Lung (tissue), 11 donors: ENCODE measurements at regions not wholly inside any gene's neighbourhood (a gene's known extent, or its start where the extent isn't known, plus 50 kb on each side); places are given as distances from the start of the nearest gene placed in this dataset.
"Not testable (repeated sequence)": the region's sequence is repeated elsewhere in the genome, so short reads cannot be mapped to it uniquely, and the experiment has no call there.

ENCODE experiments used
- ATAC-seq: fragments of 200-7000 bp; cut with Tn5 transposase; one replicate; pipeline ENCODE4 v1.9.1; 2020; ENCODE audit warnings: moderate number of reproducible peaks; ENCODE audit not compliant: insufficient read depth, low FRiP score
- DNase-seq, 3 donors: peaks; one replicate each; pipeline ENCODE4 v3.0.0-alpha.2; 2013 to 2017
- H3K27ac ChIP-seq, 2 donors: one replicate each; pipeline ENCODE4 v1.5.1; 2013; ENCODE audit warnings: mild to moderate bottlenecking in 2 of 2, moderate library complexity in 2 of 2, control low read depth in 1 of 2, inconsistent platforms in 1 of 2, low read depth in 1 of 2, low read length in 1 of 2
- H3K27me3 ChIP-seq, 3 donors: one replicate each; pipeline ENCODE4 v1.5.1; 2013; ENCODE audit warnings: low read length in 2 of 3; ENCODE audit not compliant: control insufficient read depth in 3 of 3, insufficient read depth in 3 of 3
- H3K36me3 ChIP-seq, 4 donors: one replicate each; pipeline ENCODE4 v1.5.1; 2013; ENCODE audit warnings: low read length in 4 of 4, mild to moderate bottlenecking in 1 of 4, moderate library complexity in 1 of 4; ENCODE audit not compliant: control insufficient read depth in 4 of 4, insufficient read depth in 4 of 4
- H3K4me1 ChIP-seq, 5 donors: one replicate each; pipeline ENCODE4 v1.5.1; 2013; ENCODE audit warnings: low read length in 5 of 5, mild to moderate bottlenecking in 2 of 5, moderate library complexity in 1 of 5; ENCODE audit not compliant: control insufficient read depth in 5 of 5, insufficient read depth in 5 of 5
- H3K4me3 ChIP-seq: one replicate; pipeline ENCODE4 v1.5.1; 2013; ENCODE audit warnings: mild to moderate bottlenecking, control low read depth, moderate library complexity
- H3K9ac ChIP-seq, 2 donors: one replicate each; pipeline ENCODE4 v1.5.1; 2013; ENCODE audit warnings: low read length in 2 of 2, control low read depth in 1 of 2; ENCODE audit not compliant: insufficient read depth in 1 of 2
- H3K9me3 ChIP-seq, 4 donors: one replicate each; pipeline ENCODE4 v1.5.1; 2013; ENCODE audit warnings: low read length in 3 of 4, mild to moderate bottlenecking in 1 of 4, moderate library complexity in 1 of 4; ENCODE audit not compliant: control insufficient read depth in 4 of 4, insufficient read depth in 3 of 4
- WGBS, 2 donors: extraction: QIAGEN DNeasy Blood & Tissue Kit; methylation state at CpG; one replicate each; pipeline ENCODE4 v1.1.7; 2013; 5-methylcytosine and 5-hydroxymethylcytosine counted together
- TF ChIP-seq, protein P1 (sequence below): IDR thresholded peaks from 2 replicates; pipeline ENCODE4 v1.5.1; 2012; ENCODE audit warnings: mild to moderate bottlenecking; ENCODE audit errors: control extremely low read depth, extremely low read depth
- donor health status: control.
- donor health status: control.
- donor health status: Bipolar disorder and iron deficiency.
- donor health status: healthy.
- donor health status: DM: yes; HTN: yes; CAD: no.

DNA sequence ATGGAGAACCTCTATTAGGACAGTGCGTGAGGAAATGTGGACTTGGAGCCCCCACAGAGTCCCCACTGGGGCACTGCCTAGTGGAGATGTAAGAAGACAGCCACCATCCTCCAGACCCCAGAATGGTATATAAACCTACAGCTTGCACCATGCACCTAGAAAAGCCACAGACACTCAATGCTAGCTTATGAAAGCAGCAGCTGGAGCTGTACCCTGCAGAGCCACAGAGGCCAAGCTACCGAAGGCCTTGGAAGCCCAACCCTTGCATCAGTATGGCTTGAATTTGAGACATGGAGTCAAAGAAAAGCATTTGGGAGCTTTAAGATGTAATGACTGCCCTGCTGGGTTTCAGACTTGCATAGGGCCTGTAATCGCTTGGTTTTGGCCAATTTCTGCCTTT lies 361.3 kb downstream of the ZNF248 start:
- no peak overlapping the region for H3K9ac ChIP-seq
- no peak for ATAC-seq
- H3K4me3 ChIP-seq = no peak overlapping the region
- H3K27ac ChIP-seq = no peak overlapping the region
- no peaks in the 10 kb centered on the region for H3K4me1 ChIP-seq
- no peak for DNase-seq
- no peaks in the 10 kb centered on the region for H3K36me3 ChIP-seq
- peaks cover 0 to 9% (median 1%) of the 10 kb centered on the region in 4 donors for H3K9me3 ChIP-seq
- no peaks in the 10 kb centered on the region for H3K27me3 ChIP-seq
- TF ChIP-seq, protein P1, sequence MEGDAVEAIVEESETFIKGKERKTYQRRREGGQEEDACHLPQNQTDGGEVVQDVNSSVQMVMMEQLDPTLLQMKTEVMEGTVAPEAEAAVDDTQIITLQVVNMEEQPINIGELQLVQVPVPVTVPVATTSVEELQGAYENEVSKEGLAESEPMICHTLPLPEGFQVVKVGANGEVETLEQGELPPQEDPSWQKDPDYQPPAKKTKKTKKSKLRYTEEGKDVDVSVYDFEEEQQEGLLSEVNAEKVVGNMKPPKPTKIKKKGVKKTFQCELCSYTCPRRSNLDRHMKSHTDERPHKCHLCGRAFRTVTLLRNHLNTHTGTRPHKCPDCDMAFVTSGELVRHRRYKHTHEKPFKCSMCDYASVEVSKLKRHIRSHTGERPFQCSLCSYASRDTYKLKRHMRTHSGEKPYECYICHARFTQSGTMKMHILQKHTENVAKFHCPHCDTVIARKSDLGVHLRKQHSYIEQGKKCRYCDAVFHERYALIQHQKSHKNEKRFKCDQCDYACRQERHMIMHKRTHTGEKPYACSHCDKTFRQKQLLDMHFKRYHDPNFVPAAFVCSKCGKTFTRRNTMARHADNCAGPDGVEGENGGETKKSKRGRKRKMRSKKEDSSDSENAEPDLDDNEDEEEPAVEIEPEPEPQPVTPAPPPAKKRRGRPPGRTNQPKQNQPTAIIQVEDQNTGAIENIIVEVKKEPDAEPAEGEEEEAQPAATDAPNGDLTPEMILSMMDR = no peak
- 85 to 93% methylated on average over 3 of the region's 3 CpGs for WGBS, 2 donors

DNA sequence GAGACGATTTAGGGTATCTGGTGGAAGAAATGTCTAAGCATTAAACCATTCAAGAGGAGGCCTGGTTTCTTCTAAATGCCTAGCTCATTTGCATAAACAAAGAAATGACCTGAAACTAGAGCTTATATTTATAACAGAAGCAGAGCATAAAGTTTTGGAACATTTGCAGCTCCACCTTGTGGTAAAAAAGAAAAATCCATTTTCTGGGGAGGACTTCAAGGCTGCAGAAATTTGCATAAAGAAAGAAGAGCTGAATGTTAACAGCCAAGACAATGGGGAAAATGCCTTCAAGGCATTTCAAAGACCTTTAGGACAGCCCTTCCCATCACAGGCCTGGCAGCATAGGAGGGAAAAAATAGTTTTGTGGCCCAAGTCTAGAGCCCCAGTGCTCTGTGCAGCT lies 362.0 kb downstream of the ZNF248 start:
- WGBS, 2 donors = 48 to 68% methylated on average over 1 of the region's 1 CpG
- Histone ChIP-seq H3K4me3 (no peak overlapping the region), H3K4me1 (no peaks in the 10 kb centered on the region), H3K27ac (no peak overlapping the region), H3K36me3 (no peaks in the 10 kb centered on the region), H3K9ac (no peak overlapping the region), H3K9me3 (peaks cover 0 to 9% (median 1%) of the 10 kb centered on the region in 4 donors), H3K27me3 (no peaks in the 10 kb centered on the region)
- ATAC-seq (no peak), DNase-seq (no peak)
- TF ChIP-seq, protein P1 = no peak

DNA sequence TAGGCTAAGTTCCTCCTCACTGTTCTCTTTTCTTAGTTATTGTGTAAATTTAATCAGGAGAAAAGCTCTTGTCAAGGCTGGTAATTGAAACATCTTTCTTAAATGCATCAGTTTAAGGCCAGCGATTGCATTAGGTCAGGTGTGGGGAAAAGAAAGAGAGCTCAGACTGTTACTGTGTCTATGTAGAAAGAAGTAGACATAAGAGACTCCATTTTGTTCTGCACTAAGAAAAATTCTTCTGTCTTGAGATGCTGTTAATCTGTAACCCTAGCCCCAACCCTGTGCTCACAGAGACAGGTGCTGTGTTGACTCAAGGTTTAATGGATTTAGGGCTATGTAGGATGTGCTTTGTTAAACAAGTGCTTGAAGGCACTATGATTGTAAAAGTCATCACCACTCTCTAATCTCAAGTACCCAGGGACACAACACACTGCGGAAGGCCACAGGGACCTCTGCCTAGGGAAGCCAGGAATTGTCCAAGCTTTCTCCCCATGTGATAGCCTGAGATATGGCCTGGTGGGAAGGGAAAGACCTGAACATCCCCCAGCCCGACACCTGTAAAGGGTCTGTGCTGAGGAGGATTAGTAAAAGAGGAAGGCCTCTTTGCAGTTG lies 364.1 kb downstream of the ZNF248 start:
- H3K4me3 ChIP-seq, H3K27me3 ChIP-seq, DNase-seq, ATAC-seq, H3K4me1 ChIP-seq, H3K27ac ChIP-seq, H3K36me3 ChIP-seq, H3K9ac ChIP-seq: not testable (repeated sequence)
- WGBS, 2 donors = 77 to 89% methylated on average over 3 of the region's 3 CpGs
- peaks cover 0 to 15% (median 1%) of the 10 kb centered on the region in 4 donors for H3K9me3 ChIP-seq

DNA sequence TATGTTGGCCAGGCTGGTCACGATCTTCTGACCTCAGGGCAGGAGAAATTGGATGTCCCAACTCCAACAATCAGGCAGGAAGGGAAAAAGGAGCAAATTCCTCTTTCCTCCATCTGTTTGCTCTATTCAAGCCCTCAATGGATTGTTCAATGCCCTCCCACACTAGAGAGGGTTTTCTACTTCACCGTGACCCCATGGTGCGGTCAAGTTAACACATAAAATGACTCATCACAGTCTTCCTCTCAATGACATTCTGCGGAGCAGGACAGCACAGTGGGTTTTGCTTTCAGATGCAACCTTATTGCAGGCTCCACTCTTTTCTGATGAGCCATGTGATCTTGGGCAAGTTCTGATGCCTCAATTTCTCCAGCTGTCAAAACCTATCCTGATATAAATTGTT lies 364.9 kb downstream of the ANKRD30A start:
- H3K27ac ChIP-seq = no peak overlapping the region
- no peaks in the 10 kb centered on the region for H3K36me3 ChIP-seq
- TF ChIP-seq, protein P1 = no peak
- peaks cover 0 to 6% (median 0%) of the 10 kb centered on the region in 4 donors for H3K9me3 ChIP-seq
- H3K4me1 ChIP-seq = no peaks in the 10 kb centered on the region
- WGBS, 2 donors = 84 to 88% methylated on average over 4 of the region's 4 CpGs
- no peaks in the 10 kb centered on the region for H3K27me3 ChIP-seq
- ATAC-seq = no peak
- no peak overlapping the region for H3K9ac ChIP-seq
- H3K4me3 ChIP-seq = no peak overlapping the region
- DNase-seq = no peak
